ENCODE measurements at regions not wholly inside any gene's neighbourhood (a gene's known extent, or its start where the extent isn't known, plus 50 kb on each side); places are given as distances from the start of the nearest gene placed in this dataset.
"Not testable (repeated sequence)": the region's sequence is repeated elsewhere in the genome, so short reads cannot be mapped to it uniquely, and the experiment has no call there.

- no TSS peak for BruUV-seq (replicated peaks)
- CTCF ChIA-PET: no interaction called here
- no peak for TF ChIP-seq CTCF (IDR thresholded peaks at IDR 0.05; ENCODE audit: insufficient read depth in 1 of 2, low read depth in 1 of 2, low read length in 1 of 2, severe bottlenecking in 1 of 2, unreplicated experiment in 1 of 2)
Observed at GRCh38 chr1:157319567-157319966, 181.4 kb upstream of the ETV3 start.

GRCh38 chr1:157317229-157317628, 179.0 kb upstream of the ETV3 start:
- H3K27me3 Mint-ChIP-seq (ENCODE audit: insufficient read depth, unreplicated experiment); H3K4me3 Mint-ChIP-seq (ENCODE audit: unreplicated experiment); H3K4me3 ChIP-seq (ENCODE audit: low read depth, low read length); intact Hi-C loops (cut with micrococcal nuclease; ENCODE audit: unreplicated experiment); H3K9me3 ChIP-seq; H3K27ac Mint-ChIP-seq (ENCODE audit: unreplicated experiment); CTCF ChIA-PET; H3K36me3 Mint-ChIP-seq (ENCODE audit: insufficient read depth, unreplicated experiment); DNase-seq; POLR2A ChIA-PET; BruUV-seq (replicated peaks); H3K4me1 Mint-ChIP-seq (ENCODE audit: low read depth, unreplicated experiment); H3K27me3 ChIP-seq (replicated peaks; ENCODE audit: control insufficient read depth, insufficient read depth, low read length); H3K36me3 ChIP-seq (ENCODE audit: control insufficient read depth, insufficient read depth, low read length); H3K4me1 ChIP-seq: not testable (repeated sequence)
- H3K9me3 Mint-ChIP-seq (ENCODE audit: unreplicated experiment): peaks cover 38% of the 10 kb centered on the region

More at GRCh38 chr1:157319567-157319966, 181.4 kb upstream of the ETV3 start:
- H3K4me3 ChIP-seq (ENCODE audit: low read depth, low read length): no peak overlapping the region
- H3K27me3 Mint-ChIP-seq (ENCODE audit: insufficient read depth, unreplicated experiment): no peaks in the 10 kb centered on the region
- DNase-seq: no peak
- peaks cover 53% of the 10 kb centered on the region for H3K9me3 Mint-ChIP-seq (ENCODE audit: unreplicated experiment)
- H3K27ac Mint-ChIP-seq (ENCODE audit: unreplicated experiment): no peak overlapping the region
- POLR2A ChIA-PET: no interaction called here
- H3K36me3 ChIP-seq (ENCODE audit: control insufficient read depth, insufficient read depth, low read length): no peaks in the 10 kb centered on the region
- intact Hi-C loops (cut with micrococcal nuclease; ENCODE audit: unreplicated experiment): no loop called here
- H3K4me3 Mint-ChIP-seq (ENCODE audit: unreplicated experiment): no peak overlapping the region
- H3K9me3 ChIP-seq: peaks cover 13% of the 10 kb centered on the region; the same call in 1 of the 2 replicates
- H3K27me3 ChIP-seq (replicated peaks; ENCODE audit: control insufficient read depth, insufficient read depth, low read length): no peaks in the 10 kb centered on the region
- no peaks in the 10 kb centered on the region for H3K4me1 Mint-ChIP-seq (ENCODE audit: low read depth, unreplicated experiment)
- peaks cover 6% of the 10 kb centered on the region for H3K36me3 Mint-ChIP-seq (ENCODE audit: insufficient read depth, unreplicated experiment)
- peaks cover 2% of the 10 kb centered on the region; the same call in 1 of the 2 replicates for H3K4me1 ChIP-seq

- no peak overlapping the region for H3K4me3 ChIP-seq (ENCODE audit: low read depth, low read length)
- peaks cover 6% of the 10 kb centered on the region for H3K36me3 Mint-ChIP-seq (ENCODE audit: insufficient read depth, unreplicated experiment)
- DNase-seq: no peak
Observed at GRCh38 chr1:157315544-157315943, 177.3 kb upstream of the ETV3 start.

More at GRCh38 chr1:157315544-157315943, 177.3 kb upstream of the ETV3 start:
- H3K36me3 ChIP-seq (ENCODE audit: control insufficient read depth, insufficient read depth, low read length): no peaks in the 10 kb centered on the region
- no peaks in the 10 kb centered on the region for H3K27me3 ChIP-seq (replicated peaks; ENCODE audit: control insufficient read depth, insufficient read depth, low read length)
- H3K4me3 Mint-ChIP-seq (ENCODE audit: unreplicated experiment): no peak overlapping the region
- intact Hi-C loops (cut with micrococcal nuclease; ENCODE audit: unreplicated experiment): no loop called here
- H3K4me1 ChIP-seq: no peaks in the 10 kb centered on the region; the same call in 1 of the 2 replicates
- H3K27me3 Mint-ChIP-seq (ENCODE audit: insufficient read depth, unreplicated experiment): no peaks in the 10 kb centered on the region
- no peak for TF ChIP-seq CTCF (IDR thresholded peaks at IDR 0.05; ENCODE audit: insufficient read depth in 1 of 2, low read depth in 1 of 2, low read length in 1 of 2, severe bottlenecking in 1 of 2, unreplicated experiment in 1 of 2)
- H3K9me3 ChIP-seq: 0 out of 2 replicates have a peak, but pooled peaks cover 5% of the 10 kb centered on the region
- peaks cover 36% of the 10 kb centered on the region for H3K9me3 Mint-ChIP-seq (ENCODE audit: unreplicated experiment)
- H3K4me1 Mint-ChIP-seq (ENCODE audit: low read depth, unreplicated experiment): no peaks in the 10 kb centered on the region
- CTCF ChIA-PET: no interaction called here
- no peak overlapping the region for H3K27ac Mint-ChIP-seq (ENCODE audit: unreplicated experiment)
- POLR2A ChIA-PET: no interaction called here
- no TSS peak for BruUV-seq (replicated peaks)

Data from Caco-2 (cell line).